GM21825 (cell line): ENCODE measurements at regions not wholly inside any gene's neighbourhood (a gene's known extent, or its start where the extent isn't known, plus 50 kb on each side); places are given as distances from the start of the nearest gene placed in this dataset.

ENCODE experiments used
- ATAC-seq: cut with Tn5 transposase; IDR thresholded peaks from one replicate; pipeline ENCODE4 v1.9.1; 2021; ENCODE audit warnings: mild to moderate bottlenecking, moderate library complexity; ENCODE audit not compliant: unreplicated experiment

DNA sequence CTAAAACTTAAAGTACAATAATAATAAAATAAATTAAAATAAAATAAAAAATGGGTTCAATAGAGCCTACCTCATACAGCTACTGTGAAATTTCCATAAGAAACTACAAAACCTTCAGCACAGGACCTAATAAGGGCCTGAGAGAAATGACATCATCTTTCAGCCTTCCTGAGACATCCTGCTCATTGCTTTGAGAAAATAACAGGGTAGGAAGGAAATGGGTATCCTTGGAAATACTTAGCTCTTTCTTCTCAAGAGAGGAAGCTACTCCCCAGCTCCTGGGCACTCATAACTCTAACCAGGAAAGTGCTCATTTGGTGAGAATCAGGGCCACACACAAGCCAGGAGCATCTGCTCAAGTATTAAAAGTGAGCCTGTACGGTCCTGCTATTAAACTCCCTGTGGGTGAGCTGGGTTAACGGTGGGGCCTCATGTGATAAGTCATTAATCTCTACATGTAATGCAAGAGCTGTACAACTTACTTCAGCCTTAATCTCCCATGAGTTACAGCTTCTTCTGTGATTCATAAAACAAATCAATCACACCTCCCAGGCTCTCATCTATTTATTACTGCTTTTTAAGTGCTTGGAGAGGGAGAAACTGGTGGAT lies 141.4 kb downstream of the MAFB start:
- ATAC-seq = no peak

DNA sequence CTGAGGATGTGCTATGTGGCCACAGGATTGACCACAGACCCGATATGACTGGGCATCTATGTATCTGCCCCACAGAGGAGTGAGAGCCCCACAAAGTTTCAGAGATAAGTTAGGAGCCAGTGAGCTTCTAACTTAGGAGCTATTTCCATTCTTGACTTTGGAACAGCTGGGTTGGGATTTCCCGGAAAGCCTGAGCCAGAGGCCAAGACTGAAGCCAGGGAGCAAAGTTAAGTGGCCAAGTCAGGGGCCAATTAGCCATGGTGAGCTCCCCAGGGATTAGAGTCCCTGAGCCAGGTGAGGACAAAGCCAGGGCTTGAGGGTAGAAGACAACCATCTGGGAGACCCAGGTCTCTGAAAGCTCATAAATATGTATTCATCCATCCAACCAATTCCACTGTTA lies 143.6 kb downstream of the MAFB start:
- ATAC-seq = no peak

DNA sequence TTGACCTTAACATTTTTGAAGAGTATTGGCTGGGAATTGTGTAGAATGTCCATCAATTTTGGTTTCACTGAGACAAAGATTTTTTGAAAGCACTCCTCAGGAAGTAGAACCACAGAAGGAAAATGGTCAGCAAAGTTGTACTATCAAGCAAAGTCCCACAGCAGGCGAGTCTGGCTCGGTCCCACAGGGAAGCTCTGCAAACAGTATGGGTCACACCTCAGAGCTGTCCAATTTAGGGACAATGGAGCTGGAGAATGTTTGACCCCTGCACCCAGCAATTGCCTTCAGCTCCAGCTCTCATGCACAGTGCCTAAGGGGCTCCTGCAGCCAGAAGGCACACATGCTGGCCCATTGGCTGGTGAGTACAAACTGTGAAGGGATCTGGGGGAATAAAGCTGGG lies 147.0 kb downstream of the MAFB start:
- ATAC-seq = no peak

DNA sequence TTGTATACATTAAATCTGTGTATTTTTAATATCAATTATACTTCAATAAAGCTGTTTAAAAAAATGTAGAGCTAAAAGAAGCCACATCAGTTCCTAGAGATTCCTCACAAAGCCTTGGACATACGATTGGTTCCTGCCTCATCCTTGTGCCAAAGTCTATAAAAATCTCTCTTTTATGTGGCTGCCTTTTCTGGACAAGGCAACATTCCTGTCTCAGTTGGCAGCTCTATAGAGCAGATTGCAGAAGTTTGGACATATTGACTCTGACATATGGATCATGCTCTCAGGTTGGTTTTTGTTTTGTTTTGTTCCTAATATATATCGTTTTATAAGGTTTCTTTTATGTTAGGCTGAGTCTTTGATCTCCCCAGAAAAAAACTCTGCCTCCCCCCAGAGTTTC lies 148.9 kb downstream of the MAFB start:
- no peak for ATAC-seq

DNA sequence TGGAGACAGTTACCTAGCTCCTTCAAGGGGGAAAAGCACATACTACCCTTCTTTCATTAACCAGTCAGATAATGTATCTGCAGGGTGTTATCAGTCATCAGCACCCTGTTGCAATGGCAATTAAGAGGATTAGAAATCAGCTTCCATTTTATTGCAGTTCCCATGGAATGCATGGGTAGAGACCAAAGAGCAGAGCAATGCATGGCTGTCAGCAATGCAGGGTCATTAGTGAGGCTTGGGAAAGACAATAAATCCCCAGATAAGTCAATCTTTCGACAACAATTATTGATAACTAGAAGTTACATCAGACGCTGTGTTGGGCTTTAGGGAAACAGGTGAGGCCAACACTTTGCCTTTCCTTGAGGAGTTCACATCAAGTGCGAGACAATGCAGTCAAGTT lies 150.9 kb downstream of the MAFB start:
- ATAC-seq = no peak

DNA sequence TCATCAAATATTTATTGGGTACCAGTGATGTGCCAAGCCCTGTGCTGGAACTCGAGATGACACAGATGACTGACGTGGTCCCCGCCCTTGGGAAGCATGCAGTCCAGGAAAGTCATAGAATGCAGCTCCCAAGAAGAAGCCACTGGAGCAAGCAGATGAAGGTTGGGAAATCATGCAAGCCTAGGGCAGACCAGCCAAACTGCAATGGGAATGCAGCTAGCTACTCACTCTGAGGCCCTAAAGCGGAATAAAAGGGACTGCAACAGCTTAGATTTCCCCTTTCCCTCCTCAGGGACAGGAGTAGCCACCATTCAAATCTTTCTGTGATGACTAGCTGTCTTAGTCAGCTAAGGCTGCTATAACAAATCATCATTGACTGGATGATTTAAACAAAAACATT lies 152.2 kb downstream of the MAFB start:
- ATAC-seq = no peak

DNA sequence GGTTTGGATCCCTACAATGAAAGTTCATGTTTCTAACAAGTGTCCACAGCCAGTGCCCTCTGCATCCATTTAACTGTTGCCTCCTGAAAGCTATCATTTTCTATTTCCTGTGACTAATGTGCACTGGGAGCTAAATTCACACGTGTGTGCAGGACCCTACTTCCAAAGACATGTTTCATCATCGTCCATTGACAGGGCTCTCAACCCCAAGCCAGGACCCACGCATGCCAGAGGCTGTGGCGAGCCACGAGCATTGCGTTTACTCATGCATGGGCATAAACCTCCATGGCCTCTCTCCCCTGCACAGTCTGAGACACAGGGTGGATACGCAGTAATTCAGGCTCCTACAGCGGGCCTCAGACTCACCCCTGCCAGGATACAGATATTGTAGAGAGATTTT lies 153.2 kb downstream of the MAFB start:
- no peak for ATAC-seq

DNA sequence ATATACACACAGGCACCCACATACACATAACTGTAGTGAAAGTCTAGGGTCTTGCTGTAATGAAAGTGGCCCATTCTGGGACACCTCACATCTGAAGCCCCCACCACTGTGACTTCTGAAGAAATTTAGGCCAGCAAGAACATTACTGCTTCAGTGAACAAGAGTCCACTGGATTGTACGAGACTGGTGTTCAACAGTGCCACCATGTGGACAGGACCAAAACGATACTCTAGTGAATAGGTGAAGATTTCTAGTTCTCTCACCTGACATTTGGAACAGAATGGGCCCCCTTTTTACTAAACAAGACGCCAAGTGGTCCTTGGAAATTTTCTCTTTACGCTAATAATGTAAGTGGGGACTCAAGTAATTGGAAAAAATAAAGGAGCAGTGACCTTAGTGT lies 156.9 kb downstream of the MAFB start:
- no peak for ATAC-seq

DNA sequence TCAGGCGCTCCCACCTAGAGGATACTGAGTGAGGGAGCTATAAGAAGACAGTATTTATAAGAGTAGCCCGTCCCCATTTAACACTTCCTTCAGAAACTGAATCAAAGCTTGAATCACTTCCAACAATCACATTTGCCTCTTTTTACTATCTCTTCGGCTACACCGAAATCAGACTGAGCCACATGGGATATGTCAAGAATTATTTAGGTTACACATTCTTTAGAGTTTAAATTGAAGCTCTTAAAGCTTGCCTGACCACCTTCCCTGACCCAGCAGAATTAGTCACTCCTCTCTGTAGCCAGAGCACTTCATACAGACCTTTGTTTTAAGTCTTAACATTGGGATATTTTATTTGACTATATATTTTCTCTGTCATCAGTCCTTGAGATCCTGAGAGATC lies 163.7 kb downstream of the MAFB start:
- no peak for ATAC-seq

DNA sequence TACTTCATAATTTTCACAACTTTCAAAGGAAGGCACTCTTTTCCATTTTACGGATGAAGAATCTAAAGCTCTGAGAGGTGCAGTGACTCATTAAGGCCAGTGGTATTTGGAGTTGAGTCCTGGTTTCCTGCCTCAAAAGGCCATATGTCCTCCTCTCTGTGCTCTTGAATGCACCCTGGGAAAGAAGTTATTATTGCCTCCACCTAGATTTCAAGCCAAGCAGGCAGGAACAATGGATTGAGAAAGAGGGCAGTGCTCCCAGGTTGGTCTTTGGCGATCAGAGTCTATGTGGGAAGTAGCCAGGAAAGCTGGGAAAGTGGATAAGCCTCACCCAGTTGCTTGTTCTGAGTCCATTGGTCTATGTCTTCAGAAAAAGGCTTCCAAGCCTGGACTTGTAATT lies 165.0 kb downstream of the MAFB start:
- ATAC-seq = no peak

DNA sequence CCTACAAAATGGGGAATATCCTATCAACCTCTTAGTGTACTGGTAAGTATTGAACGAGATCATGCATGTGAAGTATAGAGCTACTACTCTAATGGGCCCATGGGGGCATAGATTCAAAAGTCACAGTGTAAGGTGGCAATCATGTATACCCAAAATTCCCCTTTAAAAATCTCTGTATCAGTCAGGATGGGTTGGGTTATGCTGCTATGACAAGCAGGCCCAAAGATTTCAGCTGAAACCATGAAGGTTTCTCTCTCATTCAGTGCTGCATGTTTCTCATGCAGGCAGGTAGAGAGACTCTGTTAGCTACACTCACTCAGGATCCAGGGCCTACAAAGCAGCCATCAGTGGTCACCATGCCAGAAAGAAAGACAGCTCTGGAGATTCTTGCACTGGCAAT lies 166.6 kb downstream of the MAFB start:
- ATAC-seq = no peak

DNA sequence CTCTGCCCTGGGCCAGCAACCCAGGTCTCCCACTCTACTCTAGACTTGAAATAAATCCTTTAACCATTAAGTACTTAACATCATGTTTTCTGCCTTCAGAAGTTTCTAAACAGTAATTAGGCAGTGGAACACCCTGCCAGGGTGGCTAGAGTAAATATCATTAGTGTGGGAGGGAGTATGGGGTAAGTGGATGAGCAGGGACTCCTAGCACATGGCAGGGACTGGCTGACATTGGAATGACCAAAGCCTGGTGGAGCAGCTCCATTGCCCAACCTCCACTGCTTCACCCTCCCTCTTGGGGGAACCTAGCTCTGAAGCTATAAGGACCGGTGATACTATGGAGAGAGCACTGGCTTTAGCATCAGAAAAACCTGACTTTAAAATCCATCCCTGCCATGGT lies 167.1 kb downstream of the MAFB start:
- no peak for ATAC-seq

DNA sequence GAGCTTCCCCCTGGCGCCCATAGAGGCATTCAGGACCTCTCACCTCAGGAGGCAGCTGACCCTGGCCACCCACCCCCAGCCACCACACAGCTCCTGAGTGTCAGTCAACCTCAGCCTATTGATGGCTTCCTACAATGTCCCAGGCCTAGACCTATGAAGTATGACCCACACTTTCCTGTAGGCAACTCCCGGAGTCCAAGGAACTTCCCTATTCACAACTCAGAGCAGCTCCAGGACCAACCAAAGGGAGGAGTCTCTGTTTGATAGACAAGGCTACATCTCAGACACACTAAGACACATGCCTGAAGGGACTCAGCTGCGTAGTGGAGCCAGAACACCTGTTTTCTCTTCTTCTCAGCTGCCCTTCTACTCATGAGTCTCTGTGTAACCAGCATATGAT lies 169.1 kb downstream of the MAFB start:
- no peak for ATAC-seq

DNA sequence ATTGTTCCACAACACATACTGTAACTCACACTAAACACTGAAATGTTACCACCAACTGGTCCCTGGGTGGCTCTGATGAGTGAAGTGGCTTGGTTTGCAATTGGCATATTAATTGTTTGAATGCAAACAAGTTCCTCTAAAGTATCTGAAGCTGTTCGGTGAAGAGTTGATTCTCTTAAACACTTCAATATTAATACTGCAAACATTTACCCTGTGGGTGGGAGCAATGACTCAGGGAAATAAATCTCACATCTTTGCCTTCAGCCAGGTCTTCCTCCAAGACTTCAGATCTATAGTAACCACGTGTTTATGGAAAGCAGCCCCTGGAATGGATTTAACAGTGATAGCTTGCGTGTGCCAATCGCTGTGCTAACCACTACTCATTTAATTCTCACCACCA lies 176.0 kb downstream of the MAFB start:
- no peak for ATAC-seq

DNA sequence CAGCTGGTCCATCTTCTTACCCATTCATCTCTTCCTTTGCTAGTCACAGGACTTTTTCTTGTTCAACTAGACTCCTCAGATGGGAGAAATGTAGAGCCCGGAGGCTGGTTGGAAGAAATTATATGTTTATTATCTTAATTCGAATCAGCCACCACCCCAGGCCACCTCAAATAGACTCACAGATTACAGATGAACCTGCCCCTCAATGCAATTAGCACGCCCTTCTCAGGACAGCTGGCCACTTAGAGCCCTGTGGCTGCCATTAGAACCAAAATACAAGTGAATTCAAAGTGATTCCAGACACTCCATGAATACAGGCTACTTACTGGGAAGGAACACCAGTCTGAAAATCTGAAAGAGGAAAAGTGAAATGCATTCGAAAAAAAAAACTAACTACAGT lies 176.4 kb downstream of the MAFB start:
- ATAC-seq = no peak

DNA sequence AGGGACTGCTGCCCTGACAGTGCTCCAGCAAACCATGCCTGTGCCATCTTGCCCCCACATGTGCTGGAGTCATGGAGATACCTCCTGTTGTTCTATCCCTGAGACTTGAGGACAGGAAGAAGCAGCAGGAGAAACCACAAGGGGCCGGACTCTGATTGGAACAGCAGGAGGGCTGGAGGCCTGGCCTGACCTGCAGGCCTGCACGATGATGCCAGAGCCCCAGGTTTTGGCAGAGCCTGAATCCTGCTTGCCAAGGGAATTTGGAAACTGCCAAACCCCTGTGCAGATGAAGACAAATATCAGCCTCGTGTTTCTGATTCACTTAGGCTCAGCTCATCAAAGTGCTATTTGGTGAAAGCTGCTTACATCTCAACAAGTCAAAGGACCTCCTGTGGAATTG lies 177.6 kb downstream of the MAFB start:
- ATAC-seq = no peak

DNA sequence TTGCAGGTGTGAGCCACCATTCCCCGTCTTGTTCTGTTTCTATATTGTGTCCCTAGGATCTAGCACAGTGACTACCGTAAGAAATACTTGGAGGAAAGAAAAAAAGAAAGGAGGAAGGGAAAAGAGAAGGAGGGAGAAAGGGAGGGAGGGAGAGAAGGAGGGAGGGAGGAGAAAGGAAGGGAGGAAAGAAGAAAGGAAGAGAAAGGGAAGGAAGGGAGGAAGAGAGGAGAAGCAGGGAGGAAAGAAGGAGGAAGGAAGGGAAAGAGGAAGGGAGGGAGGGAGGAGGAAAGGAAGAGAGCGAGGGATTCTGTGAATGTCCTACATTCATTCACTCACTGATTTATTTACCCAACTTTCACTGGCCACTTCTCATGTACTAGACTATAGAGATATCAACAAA lies 178.4 kb downstream of the MAFB start:
- no peak for ATAC-seq

DNA sequence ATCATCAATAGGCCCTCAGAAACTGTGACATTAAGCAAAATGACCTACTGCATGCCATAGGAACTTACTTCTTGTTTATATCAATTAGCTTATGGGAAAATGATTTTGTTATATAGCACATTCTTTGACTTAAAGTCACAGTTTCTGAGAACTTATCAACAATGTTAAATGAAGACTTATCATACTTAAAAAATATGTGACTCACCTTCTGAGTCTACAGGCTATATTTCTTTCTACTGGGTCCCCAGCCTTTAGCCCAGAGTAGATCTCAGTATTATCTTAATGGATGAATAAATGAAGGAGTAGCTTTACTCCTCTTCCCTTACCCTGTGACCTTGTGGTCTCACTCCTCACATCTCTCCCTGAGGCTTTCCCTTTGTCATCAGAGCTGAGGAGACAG lies 180.2 kb downstream of the MAFB start:
- ATAC-seq = no peak

DNA sequence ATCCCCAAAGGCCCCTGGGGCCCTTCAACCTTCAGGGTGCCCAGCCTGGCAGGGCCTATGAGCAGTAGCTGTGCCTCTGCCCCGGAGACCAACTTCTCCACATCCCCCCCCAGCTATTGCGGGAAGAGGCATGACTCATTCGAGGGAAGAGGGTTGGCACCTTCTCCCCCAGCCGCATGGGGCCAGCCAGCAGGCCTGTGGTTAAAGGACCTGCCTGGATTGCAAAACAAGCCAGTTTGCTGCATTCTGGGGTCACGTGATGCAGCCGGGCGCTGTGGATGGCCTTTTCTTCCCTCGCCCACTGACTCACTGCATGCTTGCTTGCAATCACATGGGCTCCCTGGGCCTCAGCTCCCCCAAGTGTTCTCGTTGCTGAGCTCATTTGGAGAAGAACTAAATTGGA lies 182.5 kb downstream of the MAFB start:
- ATAC-seq = no peak

DNA sequence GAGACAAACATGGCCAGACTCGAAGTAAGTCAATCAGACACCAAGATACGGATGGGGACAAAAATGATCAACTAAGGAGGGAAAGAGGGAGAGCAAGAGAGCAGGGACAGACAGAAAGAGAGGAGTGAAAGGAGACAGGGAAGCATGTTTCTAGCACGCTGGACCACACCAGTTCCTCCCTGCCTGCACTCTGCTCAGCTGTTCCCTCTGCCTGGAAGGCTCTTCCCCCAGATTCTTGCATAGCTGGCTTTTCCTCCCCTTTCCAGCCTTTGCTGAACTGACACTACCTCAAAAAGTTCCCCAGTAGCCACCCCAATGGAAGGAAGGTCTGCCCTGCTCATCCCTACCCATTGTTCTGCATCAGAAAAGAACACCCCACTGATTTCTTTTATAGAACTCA lies 185.9 kb downstream of the MAFB start:
- no peak for ATAC-seq

DNA sequence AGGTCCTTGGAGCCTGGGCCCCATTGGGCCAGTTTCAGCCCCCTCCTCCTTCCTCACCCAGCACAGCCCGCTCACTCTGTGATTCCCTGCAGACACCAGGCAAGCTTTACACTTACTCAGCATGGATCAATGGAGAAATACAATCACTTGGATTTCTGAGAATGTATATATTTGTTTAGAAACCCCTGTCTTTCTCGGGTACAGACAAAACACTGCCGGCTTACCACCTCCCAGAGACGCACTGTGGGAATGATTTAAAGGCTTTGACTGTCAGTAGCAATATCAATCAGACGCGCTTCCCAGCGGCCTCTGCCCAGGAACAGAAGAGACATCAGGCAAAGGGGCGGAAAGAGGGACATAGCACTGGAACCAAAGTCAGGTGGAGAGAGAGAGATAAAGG lies 186.5 kb downstream of the MAFB start:
- no peak for ATAC-seq

DNA sequence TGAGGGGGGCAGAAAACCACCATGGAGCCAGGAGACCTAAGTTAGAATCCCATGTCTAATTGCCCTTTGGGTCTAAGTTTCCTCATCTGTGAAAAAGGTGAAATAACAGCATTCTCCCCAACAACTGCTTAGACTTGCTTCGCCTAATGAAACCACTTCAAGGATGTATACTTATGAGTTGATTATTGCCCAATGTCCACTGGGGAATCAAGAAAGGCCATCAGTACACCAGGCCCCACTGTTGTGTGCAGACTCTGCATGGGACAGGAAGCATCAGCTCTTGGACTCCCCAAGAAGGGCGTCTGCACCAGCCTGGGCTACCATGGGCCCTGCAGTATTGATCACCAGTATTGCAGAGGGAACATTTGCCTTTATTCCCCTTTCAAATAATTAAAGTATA lies 189.6 kb downstream of the MAFB start:
- ATAC-seq = no peak

DNA sequence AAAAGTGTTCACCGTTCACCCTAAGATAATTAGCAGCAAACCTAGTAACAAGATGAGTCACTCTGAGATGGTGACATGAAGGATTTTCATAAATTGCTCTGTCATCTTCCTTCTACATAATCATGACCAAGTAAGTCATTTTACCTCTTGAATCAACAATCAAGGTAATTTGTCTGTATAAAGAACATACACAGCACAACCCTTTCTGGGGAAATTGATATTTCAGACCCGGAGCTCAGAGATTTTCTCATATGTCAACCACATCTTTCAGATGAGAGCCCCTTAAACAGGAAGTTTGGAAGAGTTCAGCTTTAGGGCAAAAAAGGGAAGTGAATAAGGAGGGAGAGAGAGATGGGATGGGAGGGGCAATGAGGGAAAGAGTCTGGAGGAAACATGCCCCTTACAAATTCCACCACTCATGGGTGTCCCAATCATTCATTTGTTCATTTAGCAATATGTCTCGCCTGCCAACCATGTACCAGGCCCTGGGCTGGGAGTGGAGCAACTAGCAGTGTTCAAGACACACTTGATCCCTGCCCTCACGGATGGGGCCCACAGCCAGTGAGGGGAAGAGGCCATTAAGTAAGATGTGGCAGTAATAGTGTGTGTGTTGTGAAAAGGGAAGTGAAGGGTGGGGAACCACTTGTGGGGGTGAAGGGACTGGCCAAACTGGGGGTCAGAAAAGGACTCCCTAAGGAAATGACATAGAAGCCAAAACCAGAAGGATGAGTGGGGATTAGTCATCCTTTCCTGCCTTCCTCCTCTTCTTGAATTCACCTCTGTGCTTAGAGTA lies 190.9 kb downstream of the MAFB start:
- no peak for ATAC-seq
